Ovary (tissue), 7 donors: ENCODE measurements at regions not wholly inside any gene's neighbourhood (a gene's known extent, or its start where the extent isn't known, plus 50 kb on each side); places are given as distances from the start of the nearest gene placed in this dataset.

Experiments
- DNase-seq, 5 donors: peaks; one replicate each; pipeline ENCODE4 v3.0.0-alpha.2; 2019 to 2020
- H3K27ac ChIP-seq, 2 donors: fragments of 200-600 bp; one replicate each; pipeline versions ENCODE4 v1.5.1 to v1.8.0; 2019 to 2022
- H3K27me3 ChIP-seq: fragments of 200-600 bp; one replicate; pipeline ENCODE4 v1.8.0; 2022
- H3K36me3 ChIP-seq: fragments of 200-600 bp; sonication (generic); one replicate; pipeline ENCODE4 v1.5.1; 2019
- H3K4me1 ChIP-seq: one replicate; pipeline ENCODE4 v1.8.1; 2013; ENCODE audit warnings: mild to moderate bottlenecking, moderate library complexity; ENCODE audit not compliant: insufficient read depth
- H3K4me3 ChIP-seq: fragments of 200-600 bp; sonication (generic); one replicate; pipeline ENCODE4 v1.5.1; 2017
- H3K9me3 ChIP-seq, 2 donors: fragments of 200-600 bp in 1 of 2; sonication (generic) in 1 of 2; one replicate each; pipeline versions ENCODE4 v1.5.1 to v1.8.1; 2013 to 2019; ENCODE audit warnings: mild to moderate bottlenecking in 1 of 2, moderate library complexity in 1 of 2
- CTCF ChIP-seq, 3 donors: fragments of 450-650 bp in 2 of 3; fragments of 200-600 bp in 1 of 3; IDR thresholded peaks; one replicate each; pipeline versions ENCODE4 v1.5.1 to v1.8.0; 2016 to 2022; ENCODE audit warnings: antibody characterized with exemption in 3 of 3, mild to moderate bottlenecking in 1 of 3
- EP300 ChIP-seq: sonication (generic); formaldehyde crosslinking; IDR thresholded peaks from one replicate; pipeline ENCODE4 v1.6.1; 2017; ENCODE audit warnings: antibody characterized with exemption
- POLR2A ChIP-seq: fragments of 450-650 bp; IDR thresholded peaks from one replicate; pipeline ENCODE4 v1.6.1; 2017; ENCODE audit warnings: antibody characterized with exemption, mild to moderate bottlenecking, moderate library complexity
- WGBS, 3 donors: extraction: QIAGEN DNeasy Blood & Tissue Kit in 1 of 3; methylation state at CpG; one replicate each; pipeline versions ENCODE4 v1.1.5 to v1.1.7; 2013 to 2017; 5-methylcytosine and 5-hydroxymethylcytosine counted together
- intact Hi-C, 4 donors: fragments of 100-400 bp; cut with DNase I; formaldehyde crosslinking; loops; one replicate each; pipeline versions ENCODE4 v1.11.0 to v1.15.1; 2022 to 2023
- donor health status: DM: no; HTN: no; CAD: no; lungs with moderate emphysema.
- donor health status: DM: no; HTN: no; CAD: no.
- donor health status: Bipolar disorder and iron deficiency.
- donor health status: DM: no; HTN: no; CAD: no.
- donor health status: DM: yes; HTN: yes; CAD: no.

GRCh38 chr11:25583596-25583995 lies 748.3 kb upstream of the ANO3 start:
- no peak for TF ChIP-seq POLR2A
- TF ChIP-seq CTCF (IDR thresholded peaks at IDR 0.05), result no peak
- no peak for TF ChIP-seq EP300
- Histone ChIP-seq H3K9me3 (no peaks in the 10 kb centered on the region), H3K4me3 (no peak overlapping the region), H3K27me3 (no peaks in the 10 kb centered on the region), H3K27ac (no peak overlapping the region), H3K4me1 (no peaks in the 10 kb centered on the region), H3K36me3 (no peaks in the 10 kb centered on the region)
- intact Hi-C loops, result no loop called here
- no peak for DNase-seq
- WGBS, 3 donors, result 80 to 87% (median 84%) methylated on average over 3 of the region's 3 CpGs

GRCh38 chr11:25587496-25587895 lies 744.4 kb upstream of the ANO3 start:
- Histone ChIP-seq H3K4me1 (no peaks in the 10 kb centered on the region), H3K9me3 (no peaks in the 10 kb centered on the region), H3K4me3 (no peak overlapping the region), H3K27me3 (no peaks in the 10 kb centered on the region), H3K27ac (no peak overlapping the region), H3K36me3 (no peaks in the 10 kb centered on the region)
- DNase-seq, result no peak
- intact Hi-C loops, result no loop called here
- TF ChIP-seq CTCF (IDR thresholded peaks at IDR 0.05) (no peak), POLR2A (no peak), EP300 (no peak)

- Histone ChIP-seq H3K27me3 (no peaks in the 10 kb centered on the region), H3K27ac (no peak overlapping the region), H3K4me3 (no peak overlapping the region), H3K4me1 (no peaks in the 10 kb centered on the region), H3K36me3 (no peaks in the 10 kb centered on the region), H3K9me3 (no peaks in the 10 kb centered on the region)
- intact Hi-C loops, result no loop called here
- DNase-seq, result no peak
- TF ChIP-seq POLR2A (no peak), CTCF (IDR thresholded peaks at IDR 0.05) (no peak), EP300 (no peak)
- WGBS, 3 donors, result 86 to 90% (median 89%) methylated on average over 5 of the region's 5 CpGs
Observed at GRCh38 chr11:25593221-25593620, 738.7 kb upstream of the ANO3 start.

- Histone ChIP-seq H3K4me3 (no peak overlapping the region), H3K9me3 (no peaks in the 10 kb centered on the region), H3K27me3 (no peaks in the 10 kb centered on the region), H3K36me3 (no peaks in the 10 kb centered on the region), H3K27ac (no peak overlapping the region), H3K4me1 (no peaks in the 10 kb centered on the region)
- intact Hi-C loops, result no loop called here
- TF ChIP-seq EP300 (no peak), POLR2A (no peak), CTCF (IDR thresholded peaks at IDR 0.05) (no peak)
- DNase-seq, result no peak
- WGBS, 3 donors, result 91 to 92% (median 91%) methylated on average over 3 of the region's 3 CpGs
Observed at GRCh38 chr11:25596701-25597100, 735.2 kb upstream of the ANO3 start.

GRCh38 chr11:25597696-25598095 lies 734.2 kb upstream of the ANO3 start:
- intact Hi-C loops, result no loop called here
- H3K36me3 ChIP-seq, result no peaks in the 10 kb centered on the region
- TF ChIP-seq EP300 (no peak), CTCF (IDR thresholded peaks at IDR 0.05) (no peak), POLR2A (no peak)
- no peaks in the 10 kb centered on the region for H3K27me3 ChIP-seq
- H3K27ac ChIP-seq, result no peak overlapping the region
- H3K4me3 ChIP-seq, result no peak overlapping the region
- 38 to 46% (median 42%) methylated on average over 2 of the region's 2 CpGs for WGBS, 3 donors
- DNase-seq, result no peak
- H3K9me3 ChIP-seq, result no peaks in the 10 kb centered on the region
- H3K4me1 ChIP-seq, result no peaks in the 10 kb centered on the region
